Fibroblast of mammary gland (primary cell): ENCODE measurements at regions not wholly inside any gene's neighbourhood (a gene's known extent, or its start where the extent isn't known, plus 50 kb on each side); places are given as distances from the start of the nearest gene placed in this dataset.

Experiments
- DNase-seq: peaks from one replicate; pipeline ENCODE4 v3.0.0-alpha.2; 2010; ENCODE audit warnings: low read depth
- H3K4me3 ChIP-seq: 2 replicates; pipeline ENCODE4 v1.5.1; 2011; ENCODE audit warnings: low read depth, mild to moderate bottlenecking, low read length, moderate library complexity; ENCODE audit not compliant: control insufficient read depth
- CTCF ChIP-seq: conservative IDR thresholded peaks from 2 replicates; pipeline ENCODE4 v1.5.1; 2011; ENCODE audit warnings: low read depth, low read length, inconsistent platforms; ENCODE audit not compliant: control insufficient read depth, insufficient read depth

- TF ChIP-seq CTCF, result no peak
- H3K4me3 ChIP-seq, result no peak overlapping the region
- peak; percentile 68 for DNase-seq
These were observed 115.7 kb downstream of the OGFRL1 start for GRCh38 chr6:71404145-71404966.

DNA sequence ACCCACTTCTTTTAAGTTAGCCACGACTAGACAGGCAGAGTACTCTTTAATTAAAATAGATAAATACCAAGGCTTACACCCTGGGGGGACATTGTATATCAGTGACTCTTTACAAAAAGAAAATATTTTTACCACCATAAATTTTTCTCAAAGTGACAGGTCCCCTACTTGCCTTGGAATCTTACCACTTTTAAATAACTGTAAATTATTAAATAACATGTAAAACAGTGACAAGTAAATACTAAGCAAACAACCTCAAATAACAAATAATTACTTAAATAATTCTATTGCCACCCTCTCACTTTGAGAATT, 116.3 kb downstream of the OGFRL1 start:
- TF ChIP-seq CTCF, result no peak
- no peak overlapping the region for H3K4me3 ChIP-seq
- DNase-seq, result no peak

- H3K4me3 ChIP-seq, result no peak overlapping the region
- no peak for DNase-seq
- no peak for TF ChIP-seq CTCF
These were observed 116.8 kb downstream of the OGFRL1 start for GRCh38 chr6:71405416-71405815.

- no peak overlapping the region for H3K4me3 ChIP-seq
- TF ChIP-seq CTCF, result no peak
- no peak for DNase-seq
These were observed 118.6 kb downstream of the OGFRL1 start for GRCh38 chr6:71406865-71407860.

GRCh38 chr6:71408787-71409723, 120.4 kb downstream of the OGFRL1 start:
- TF ChIP-seq CTCF, result no peak
- no peak overlapping the region for H3K4me3 ChIP-seq
- peak; percentile 46 for DNase-seq

DNA sequence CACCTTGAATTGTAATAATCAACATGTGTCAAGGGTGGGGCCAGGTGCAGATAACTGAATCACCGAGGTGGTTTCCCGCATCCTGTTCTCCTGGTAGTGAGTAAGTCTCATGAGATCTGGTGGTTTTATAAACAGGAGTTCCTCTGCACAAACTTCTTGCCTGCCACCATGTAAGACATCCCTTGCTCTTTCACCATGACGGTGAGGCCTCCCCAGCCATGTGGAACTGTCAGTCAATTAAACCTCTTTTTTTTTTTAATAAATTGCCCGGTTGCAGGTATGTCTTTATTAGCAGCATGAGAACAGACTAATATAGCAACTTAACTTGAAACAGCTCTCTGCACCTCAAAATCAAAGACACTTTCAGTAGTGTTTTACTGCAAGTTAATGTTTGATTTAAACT, 121.6 kb downstream of the OGFRL1 start:
- no peak overlapping the region for H3K4me3 ChIP-seq
- no peak for TF ChIP-seq CTCF
- peak; percentile 26 for DNase-seq
